Endothelial cell (in vitro differentiated cells): ENCODE measurements at regions not wholly inside any gene's neighbourhood (a gene's known extent, or its start where the extent isn't known, plus 50 kb on each side); places are given as distances from the start of the nearest gene placed in this dataset.

Experiments used
- DNase-seq: peaks from one replicate; pipeline ENCODE4 v3.0.0; 2021; ENCODE audit warnings: low spot score
- H3K27ac Mint-ChIP-seq: one replicate; pipeline ENCODE4 v1.8.0; 2021; ENCODE audit warnings: mixed read lengths, inconsistent platforms; ENCODE audit not compliant: unreplicated experiment
- H3K27me3 Mint-ChIP-seq: one replicate; pipeline ENCODE4 v1.8.0; 2021; ENCODE audit warnings: mild to moderate bottlenecking, moderate library complexity, mixed read lengths, inconsistent platforms; ENCODE audit not compliant: unreplicated experiment
- H3K36me3 Mint-ChIP-seq: one replicate; pipeline ENCODE4 v1.8.0; 2021; ENCODE audit warnings: mild to moderate bottlenecking, low read depth, mixed read lengths, inconsistent platforms; ENCODE audit not compliant: unreplicated experiment
- H3K4me1 Mint-ChIP-seq: one replicate; pipeline ENCODE4 v1.8.0; 2021; ENCODE audit warnings: mild to moderate bottlenecking, mixed read lengths, inconsistent platforms; ENCODE audit not compliant: unreplicated experiment
- H3K4me3 Mint-ChIP-seq: one replicate; pipeline ENCODE4 v1.8.0; 2021; ENCODE audit warnings: mild to moderate bottlenecking, mixed read lengths, inconsistent platforms; ENCODE audit not compliant: unreplicated experiment
- H3K9me3 Mint-ChIP-seq: one replicate; pipeline ENCODE4 v1.8.0; 2021; ENCODE audit warnings: mixed read lengths, inconsistent platforms; ENCODE audit not compliant: unreplicated experiment
- TF ChIP-seq, protein P1 (sequence below): fragments of 200-600 bp; sonication (generic); IDR thresholded peaks from one replicate; pipeline ENCODE4 v1.5.0; 2021; ENCODE audit warnings: antibody characterized with exemption; ENCODE audit not compliant: unreplicated experiment

DNA sequence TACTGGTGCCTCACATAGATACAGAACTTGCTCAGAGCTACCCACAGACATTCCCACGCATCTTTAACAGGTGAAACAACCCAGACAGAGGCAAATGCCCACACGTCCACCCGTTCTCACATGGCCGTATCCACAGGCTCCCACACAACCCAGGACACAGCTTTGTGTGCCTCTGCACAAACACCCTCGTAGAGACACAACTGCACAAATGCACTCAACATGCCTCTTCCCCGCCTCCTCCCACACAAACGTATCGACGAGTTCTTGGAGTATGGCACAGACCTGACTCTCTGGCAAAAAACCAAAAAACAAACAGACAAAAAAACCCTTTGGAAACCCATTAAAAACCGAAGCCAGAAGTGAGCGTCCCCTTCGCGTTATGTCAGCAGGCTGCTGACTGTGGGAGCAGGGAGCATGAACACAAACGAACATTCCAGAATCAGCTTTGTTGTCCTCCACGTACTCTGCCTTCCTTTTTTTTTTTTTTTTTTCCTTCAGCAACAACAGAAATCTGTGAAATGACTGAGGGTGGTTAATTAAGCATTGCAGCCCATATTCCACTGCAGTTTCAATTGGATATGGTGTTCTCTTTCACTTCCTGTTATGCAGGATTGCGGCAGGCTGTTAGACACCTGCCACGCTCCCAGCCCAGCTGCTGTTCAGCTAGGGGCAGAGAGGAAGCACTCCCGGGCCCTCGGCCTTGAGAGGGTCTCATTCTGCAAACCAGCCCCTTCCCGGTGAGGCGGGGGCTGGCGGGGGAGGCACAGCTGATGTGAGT, 313.7 kb downstream of the MAF start:
- H3K4me3 Mint-ChIP-seq, result no peak overlapping the region
- no peaks in the 10 kb centered on the region for H3K36me3 Mint-ChIP-seq

DNA sequence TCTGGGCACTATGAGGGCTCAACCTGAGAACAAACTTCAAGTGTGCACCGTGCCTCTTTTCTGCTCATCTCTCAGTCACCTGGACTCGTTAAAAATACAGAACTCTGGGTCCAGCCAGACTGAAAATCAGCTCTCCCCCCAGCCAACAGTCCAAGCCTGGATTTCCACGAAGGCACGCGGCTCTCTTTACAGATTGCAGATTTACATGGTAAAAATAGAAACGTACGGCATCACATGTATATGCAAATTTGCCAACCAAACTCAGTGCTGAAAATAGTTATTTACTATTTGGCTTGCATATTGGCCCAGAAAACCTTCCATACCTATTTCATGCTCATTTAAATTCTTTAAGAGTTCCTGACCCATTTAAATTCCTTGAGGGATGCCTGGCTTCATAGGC, 315.8 kb downstream of the MAF start:
- Mint-ChIP-seq H3K27ac (no peak overlapping the region), H3K9me3 (no peaks in the 10 kb centered on the region), H3K4me3 (no peak overlapping the region), H3K36me3 (no peaks in the 10 kb centered on the region), H3K4me1 (peaks cover 19% of the 10 kb centered on the region), H3K27me3 (peaks cover 6% of the 10 kb centered on the region)
- DNase-seq, result no peak
- TF ChIP-seq, protein P1, sequence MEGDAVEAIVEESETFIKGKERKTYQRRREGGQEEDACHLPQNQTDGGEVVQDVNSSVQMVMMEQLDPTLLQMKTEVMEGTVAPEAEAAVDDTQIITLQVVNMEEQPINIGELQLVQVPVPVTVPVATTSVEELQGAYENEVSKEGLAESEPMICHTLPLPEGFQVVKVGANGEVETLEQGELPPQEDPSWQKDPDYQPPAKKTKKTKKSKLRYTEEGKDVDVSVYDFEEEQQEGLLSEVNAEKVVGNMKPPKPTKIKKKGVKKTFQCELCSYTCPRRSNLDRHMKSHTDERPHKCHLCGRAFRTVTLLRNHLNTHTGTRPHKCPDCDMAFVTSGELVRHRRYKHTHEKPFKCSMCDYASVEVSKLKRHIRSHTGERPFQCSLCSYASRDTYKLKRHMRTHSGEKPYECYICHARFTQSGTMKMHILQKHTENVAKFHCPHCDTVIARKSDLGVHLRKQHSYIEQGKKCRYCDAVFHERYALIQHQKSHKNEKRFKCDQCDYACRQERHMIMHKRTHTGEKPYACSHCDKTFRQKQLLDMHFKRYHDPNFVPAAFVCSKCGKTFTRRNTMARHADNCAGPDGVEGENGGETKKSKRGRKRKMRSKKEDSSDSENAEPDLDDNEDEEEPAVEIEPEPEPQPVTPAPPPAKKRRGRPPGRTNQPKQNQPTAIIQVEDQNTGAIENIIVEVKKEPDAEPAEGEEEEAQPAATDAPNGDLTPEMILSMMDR, result no peak

More for the DNA sequence above, 313.7 kb downstream of the MAF start:
- Mint-ChIP-seq H3K27ac (no peak overlapping the region), H3K9me3 (no peaks in the 10 kb centered on the region), H3K27me3 (peaks cover 6% of the 10 kb centered on the region), H3K4me1 (peaks cover 14% of the 10 kb centered on the region)
- DNase-seq, result peak; percentile 13
- TF ChIP-seq, protein P1, result no peak

DNA sequence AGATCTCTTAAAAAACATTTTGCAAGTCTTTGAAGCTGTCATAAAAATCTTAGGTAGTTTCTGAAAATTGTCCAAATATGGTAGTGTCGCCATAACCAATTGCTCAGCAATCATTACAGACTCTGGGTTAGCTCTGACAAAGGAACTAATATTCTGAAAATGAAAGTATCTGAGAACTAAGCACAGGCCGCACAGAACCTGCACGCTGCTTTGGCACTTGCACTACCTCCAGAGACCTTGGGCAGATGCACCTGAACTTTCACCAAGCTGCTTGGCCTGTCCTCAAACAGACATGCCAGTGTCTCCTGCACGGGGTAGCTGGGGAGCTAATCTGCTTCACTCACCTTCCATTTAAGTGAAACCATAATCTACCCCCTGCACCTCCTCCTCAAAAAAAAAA, 317.0 kb downstream of the MAF start:
- TF ChIP-seq, protein P1, result no peak
- Mint-ChIP-seq H3K4me3 (no peak overlapping the region), H3K27ac (no peak overlapping the region), H3K4me1 (peaks cover 19% of the 10 kb centered on the region), H3K36me3 (no peaks in the 10 kb centered on the region), H3K27me3 (peaks cover 1% of the 10 kb centered on the region), H3K9me3 (no peaks in the 10 kb centered on the region)
- DNase-seq, result no peak

DNA sequence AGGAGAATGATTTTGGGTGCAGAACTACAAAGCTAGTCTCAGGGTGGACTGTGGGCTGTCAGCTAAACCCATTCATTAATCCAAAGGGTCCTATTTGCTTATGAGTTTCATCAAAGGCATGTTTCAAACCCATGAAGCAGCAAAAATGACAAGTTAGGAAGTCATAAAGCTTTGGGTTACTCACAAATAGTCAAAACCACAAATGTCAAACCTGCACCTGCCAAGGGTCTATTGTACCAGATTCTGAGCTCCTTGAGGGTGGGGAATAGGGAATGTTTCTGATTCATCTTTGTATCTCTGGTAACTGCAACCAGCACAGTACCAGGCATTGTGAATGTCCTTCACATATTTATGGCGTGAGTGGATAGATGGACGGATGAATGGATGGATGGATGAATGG, 317.7 kb downstream of the MAF start:
- no peaks in the 10 kb centered on the region for H3K9me3 Mint-ChIP-seq
- H3K36me3 Mint-ChIP-seq, result no peaks in the 10 kb centered on the region
- H3K27me3 Mint-ChIP-seq, result peaks cover 1% of the 10 kb centered on the region
- peaks cover 19% of the 10 kb centered on the region for H3K4me1 Mint-ChIP-seq
- TF ChIP-seq, protein P1, result no peak
- no peak for DNase-seq
- no peak overlapping the region for H3K4me3 Mint-ChIP-seq
- no peak overlapping the region for H3K27ac Mint-ChIP-seq

DNA sequence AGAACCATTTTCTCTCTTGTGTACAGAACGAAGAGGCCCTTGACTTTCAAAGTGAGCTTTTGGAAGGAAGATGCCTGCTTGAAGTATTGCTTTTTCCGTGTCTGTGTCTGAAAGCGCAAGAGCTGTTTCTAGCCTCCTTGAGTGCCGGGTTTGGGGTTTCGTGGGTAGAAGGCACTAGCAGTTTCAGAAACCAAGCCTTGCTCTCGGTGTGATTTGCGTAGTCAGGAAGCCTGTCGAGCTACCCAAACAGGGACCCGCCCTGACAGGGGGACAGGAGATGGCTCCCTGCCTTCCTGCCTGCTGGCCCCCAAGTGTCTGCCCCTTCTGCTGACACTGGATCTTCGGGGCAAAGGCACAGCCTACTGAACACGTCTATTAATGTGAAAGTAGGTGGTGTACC, 322.0 kb downstream of the MAF start:
- no peaks in the 10 kb centered on the region for H3K9me3 Mint-ChIP-seq
- H3K27ac Mint-ChIP-seq, result no peak overlapping the region
- DNase-seq, result no peak
- no peaks in the 10 kb centered on the region for H3K27me3 Mint-ChIP-seq
- peaks cover 8% of the 10 kb centered on the region for H3K4me1 Mint-ChIP-seq
- no peak overlapping the region for H3K4me3 Mint-ChIP-seq
- TF ChIP-seq, protein P1, result no peak
- H3K36me3 Mint-ChIP-seq, result no peaks in the 10 kb centered on the region
